Thyroid gland (tissue), 4 donors: ENCODE measurements at regions not wholly inside any gene's neighbourhood (a gene's known extent, or its start where the extent isn't known, plus 50 kb on each side); places are given as distances from the start of the nearest gene placed in this dataset.

Source experiments
- DNase-seq, 2 donors: peaks; one replicate each; pipeline ENCODE4 v3.0.0-alpha.2; 2019
- H3K27ac ChIP-seq, 3 donors: fragments of 200-600 bp; sonication (generic); 1 replicate in 2 of 3; 2 replicates in 1 of 3; pipeline ENCODE4 v1.5.1; 2016 to 2019; ENCODE audit warnings: mild to moderate bottlenecking in 1 of 3, moderate library complexity in 1 of 3
- H3K27me3 ChIP-seq: fragments of 200-600 bp; sonication (generic); one replicate; pipeline ENCODE4 v1.5.1; 2019
- H3K36me3 ChIP-seq, 2 donors: fragments of 200-600 bp; sonication (generic); one replicate each; pipeline ENCODE4 v1.5.1; 2016 to 2019
- H3K4me1 ChIP-seq, 2 donors: fragments of 200-600 bp; sonication (generic); one replicate each; pipeline ENCODE4 v1.5.1; 2017 to 2019
- H3K4me3 ChIP-seq, 3 donors: fragments of 200-600 bp; sonication (generic); replicated peaks in 1 of 3; 1 replicate in 2 of 3; 2 replicates in 1 of 3; pipeline ENCODE4 v1.5.1; 2016; ENCODE audit warnings: mild to moderate bottlenecking in 1 of 3
- H3K9me3 ChIP-seq: fragments of 200-600 bp; sonication (generic); one replicate; pipeline ENCODE4 v1.5.1; 2017
- POLR2A ChIP-seq, 2 donors: fragments of 450-650 bp; IDR thresholded peaks; one replicate each; pipeline ENCODE4 v1.6.1; 2017; ENCODE audit warnings: antibody characterized with exemption in 2 of 2, mild to moderate bottlenecking in 2 of 2, moderate library complexity in 1 of 2
- whole genome bisulfite sequencing, 2 donors: methylation state at CpG; one replicate each; pipeline ENCODE4 v1.1.5; 2017; 5-methylcytosine and 5-hydroxymethylcytosine counted together
- intact Hi-C: fragments of 100-400 bp; cut with DNase I; formaldehyde crosslinking; loops from one replicate; pipeline ENCODE4 v1.15.1; 2023
- TF ChIP-seq, protein P1 (sequence below), 6 experiments: fragments of 200-600 bp in 3 of 6; fragments of 450-650 bp in 3 of 6; sonication (generic) in 3 of 6; IDR thresholded peaks; one replicate each; pipeline ENCODE4 v1.5.1; 2016 to 2019; ENCODE audit warnings: antibody characterized with exemption in 6 of 6, mild to moderate bottlenecking in 2 of 6, inconsistent platforms in 1 of 6, moderate library complexity in 1 of 6

DNA sequence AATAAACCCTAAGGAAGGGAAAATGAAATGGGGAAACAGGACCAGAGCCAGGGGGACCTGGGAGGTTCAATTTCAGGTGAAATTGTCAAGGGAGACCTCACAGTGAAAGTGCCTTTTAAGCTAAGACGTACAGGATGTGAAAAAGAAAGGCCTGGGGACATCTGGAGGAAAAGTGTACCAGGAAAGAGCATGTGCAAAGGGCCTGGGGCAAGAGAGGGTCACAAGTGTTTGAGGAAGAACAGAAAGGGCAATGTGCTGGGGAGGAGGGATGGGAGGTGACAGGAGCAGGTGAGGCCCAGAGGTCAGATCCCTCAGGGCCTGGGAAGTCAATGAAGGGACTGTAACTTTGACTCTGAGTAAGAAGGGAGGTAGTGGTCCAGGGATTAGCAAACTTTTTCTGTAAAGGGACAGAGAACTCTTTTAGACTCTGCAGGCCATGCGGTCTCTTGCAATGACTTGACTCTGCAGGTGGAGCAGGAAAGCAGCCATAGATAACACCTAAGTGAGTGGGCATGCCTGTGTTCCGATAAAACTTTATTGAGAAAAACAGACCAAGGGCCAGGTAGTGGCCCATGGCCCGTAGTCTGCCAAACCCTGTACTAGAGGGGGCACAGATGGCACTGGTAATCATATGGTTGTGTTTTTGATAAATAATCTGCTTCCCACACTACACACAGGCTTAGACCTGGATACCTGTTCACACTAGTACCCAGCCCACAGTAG, 93.8 kb downstream of the LITAF start:
- intact Hi-C loops: no loop called here
- Histone ChIP-seq H3K4me3 (no peak overlapping the region), H3K9me3 (no peaks in the 10 kb centered on the region), H3K27me3 (no peaks in the 10 kb centered on the region), H3K36me3 (no peaks in the 10 kb centered on the region), H3K27ac (no peak overlapping the region), H3K4me1 (peaks cover 11 to 31% of the 10 kb centered on the region in 2 donors)
- WGBS, 2 donors: 96% methylated on average over 4 of the region's 4 CpGs
- no peak for DNase-seq
- TF ChIP-seq POLR2A (IDR thresholded peaks at IDR 0.05): no peak
- TF ChIP-seq, protein P1, sequence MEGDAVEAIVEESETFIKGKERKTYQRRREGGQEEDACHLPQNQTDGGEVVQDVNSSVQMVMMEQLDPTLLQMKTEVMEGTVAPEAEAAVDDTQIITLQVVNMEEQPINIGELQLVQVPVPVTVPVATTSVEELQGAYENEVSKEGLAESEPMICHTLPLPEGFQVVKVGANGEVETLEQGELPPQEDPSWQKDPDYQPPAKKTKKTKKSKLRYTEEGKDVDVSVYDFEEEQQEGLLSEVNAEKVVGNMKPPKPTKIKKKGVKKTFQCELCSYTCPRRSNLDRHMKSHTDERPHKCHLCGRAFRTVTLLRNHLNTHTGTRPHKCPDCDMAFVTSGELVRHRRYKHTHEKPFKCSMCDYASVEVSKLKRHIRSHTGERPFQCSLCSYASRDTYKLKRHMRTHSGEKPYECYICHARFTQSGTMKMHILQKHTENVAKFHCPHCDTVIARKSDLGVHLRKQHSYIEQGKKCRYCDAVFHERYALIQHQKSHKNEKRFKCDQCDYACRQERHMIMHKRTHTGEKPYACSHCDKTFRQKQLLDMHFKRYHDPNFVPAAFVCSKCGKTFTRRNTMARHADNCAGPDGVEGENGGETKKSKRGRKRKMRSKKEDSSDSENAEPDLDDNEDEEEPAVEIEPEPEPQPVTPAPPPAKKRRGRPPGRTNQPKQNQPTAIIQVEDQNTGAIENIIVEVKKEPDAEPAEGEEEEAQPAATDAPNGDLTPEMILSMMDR (IDR thresholded peaks at IDR 0.05): no peak

DNA sequence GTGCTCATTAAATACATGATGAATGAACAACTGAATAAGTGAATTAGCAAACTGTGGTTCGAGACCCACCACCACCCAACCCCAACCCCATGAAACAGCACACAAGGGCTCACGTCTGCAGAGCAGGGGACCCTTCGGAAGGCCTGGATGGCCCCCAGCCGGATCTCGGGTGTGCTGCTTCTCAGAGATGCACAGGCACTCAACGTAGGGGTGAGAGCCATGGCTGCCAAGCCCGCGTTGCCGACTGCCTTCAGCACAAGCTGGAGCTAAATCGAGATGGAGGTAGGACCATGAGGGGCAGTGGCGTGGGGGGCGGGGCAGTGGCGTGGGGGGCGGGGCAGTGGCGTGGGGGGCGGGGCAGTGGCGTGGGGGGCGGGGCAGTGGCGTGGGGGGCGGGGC, 93.2 kb downstream of the LITAF start:
- H3K27me3 ChIP-seq: no peaks in the 10 kb centered on the region
- TF ChIP-seq, protein P1 (IDR thresholded peaks at IDR 0.05): no peak
- no peak for TF ChIP-seq POLR2A (IDR thresholded peaks at IDR 0.05)
- no peaks in the 10 kb centered on the region for H3K36me3 ChIP-seq
- H3K4me1 ChIP-seq: peaks cover 13 to 37% of the 10 kb centered on the region in 2 donors
- 86 to 96% methylated on average over 8 to 9 of the region's 20 CpGs for WGBS, 2 donors
- intact Hi-C loops: no loop called here
- H3K27ac ChIP-seq: no peak overlapping the region
- no peak for DNase-seq
- no peak overlapping the region for H3K4me3 ChIP-seq
- H3K9me3 ChIP-seq: no peaks in the 10 kb centered on the region

GRCh38 chr16:11494029-11494428, 92.7 kb downstream of the LITAF start:
- H3K27me3 ChIP-seq: no peaks in the 10 kb centered on the region
- H3K4me3 ChIP-seq: no peak overlapping the region
- H3K27ac ChIP-seq: peak overlapping the region in 1 of 3 donors; percentile 95
- H3K4me1 ChIP-seq: peaks cover 13 to 39% of the 10 kb centered on the region in 2 donors
- intact Hi-C loops: no loop called here
- no peaks in the 10 kb centered on the region for H3K36me3 ChIP-seq
- H3K9me3 ChIP-seq: no peaks in the 10 kb centered on the region
- WGBS, 2 donors: 83 to 92% methylated on average over 1 to 9 of the region's 17 CpGs
- DNase-seq: no peak
- TF ChIP-seq POLR2A (IDR thresholded peaks at IDR 0.05): no peak
- TF ChIP-seq, protein P1 (IDR thresholded peaks at IDR 0.05): no peak

- intact Hi-C loops: no loop called here
- Histone ChIP-seq H3K4me3 (no peak overlapping the region), H3K27ac (peak overlapping the region in 1 of 3 donors; percentile 95), H3K4me1 (peaks cover 13 to 42% of the 10 kb centered on the region in 2 donors), H3K9me3 (no peaks in the 10 kb centered on the region), H3K36me3 (no peaks in the 10 kb centered on the region), H3K27me3 (no peaks in the 10 kb centered on the region)
- 83 to 87% methylated on average over 9 of the region's 12 CpGs for WGBS, 2 donors
- no peak for DNase-seq
- TF ChIP-seq, protein P1 (IDR thresholded peaks at IDR 0.05): no peak
- TF ChIP-seq POLR2A (IDR thresholded peaks at IDR 0.05): no peak
Observed at GRCh38 chr16:11494433-11494832, 92.3 kb downstream of the LITAF start.

DNA sequence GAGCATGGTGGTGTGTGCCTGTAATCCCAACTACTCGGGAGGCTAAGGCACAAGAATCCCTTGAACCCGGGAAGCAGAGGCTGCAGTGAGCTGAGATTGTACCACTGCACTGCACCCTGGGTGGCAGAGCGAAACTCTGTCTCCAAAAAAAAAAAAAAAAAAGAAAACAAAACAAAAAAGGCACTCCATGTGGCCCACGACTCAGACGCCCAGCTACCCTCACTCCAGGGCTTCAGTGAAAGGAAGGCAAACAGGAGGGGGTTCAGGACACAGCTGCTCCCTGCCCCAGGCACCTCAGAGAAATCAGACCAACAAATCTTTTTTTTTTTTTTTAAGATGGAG, 91.7 kb downstream of the LITAF start:
- intact Hi-C loops: no loop called here
- no peaks in the 10 kb centered on the region for H3K27me3 ChIP-seq
- no peak overlapping the region for H3K4me3 ChIP-seq
- no peaks in the 10 kb centered on the region for H3K9me3 ChIP-seq
- peak overlapping the region in 2 of 3 donors; percentile 92 to 95 for H3K27ac ChIP-seq
- peaks cover 13 to 45% of the 10 kb centered on the region in 2 donors for H3K4me1 ChIP-seq
- H3K36me3 ChIP-seq: no peaks in the 10 kb centered on the region
- 66 to 67% methylated on average over 5 of the region's 5 CpGs for WGBS, 2 donors
- TF ChIP-seq, protein P1 (IDR thresholded peaks at IDR 0.05): no peak
- TF ChIP-seq POLR2A (IDR thresholded peaks at IDR 0.05): no peak
- no peak for DNase-seq
